ENCODE measurements at regions not wholly inside any gene's neighbourhood (a gene's known extent, or its start where the extent isn't known, plus 50 kb on each side); places are given as distances from the start of the nearest gene placed in this dataset.

DNA sequence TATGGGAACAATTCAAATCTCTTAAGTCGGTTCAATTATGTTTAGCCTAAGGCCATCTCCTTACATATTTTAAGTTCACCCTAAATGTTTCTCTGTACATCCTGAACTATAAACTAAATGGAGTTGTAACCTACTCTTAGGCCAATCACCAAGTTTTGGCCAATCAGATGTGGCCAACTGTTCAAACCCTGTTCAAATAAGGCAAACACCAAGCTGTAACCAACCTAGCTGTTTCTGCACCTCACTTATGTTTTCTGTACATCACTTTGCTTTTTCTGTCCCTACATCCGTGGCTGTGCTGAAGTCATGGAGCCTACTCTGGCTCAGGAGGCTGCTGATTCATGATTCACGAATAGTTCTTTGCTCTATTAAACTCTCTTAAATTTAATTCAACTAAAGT, 165.3 kb downstream of the GASK1B start:
- H3K36me3 ChIP-seq (replicated peaks; ENCODE audit: control insufficient read depth, insufficient read depth, low read length) = no peaks in the 10 kb centered on the region

GRCh38 chr4:158006990-158007389, 165.8 kb downstream of the GASK1B start:
- H3K4me3 ChIP-seq (ENCODE audit: insufficient read depth, low read depth, low read length) = no peak overlapping the region
- H3K27me3 ChIP-seq (ENCODE audit: control insufficient read depth, insufficient read depth, low read length) = no peaks in the 10 kb centered on the region
- no peak for DNase-seq
- no peaks in the 10 kb centered on the region for H3K36me3 ChIP-seq (replicated peaks; ENCODE audit: control insufficient read depth, insufficient read depth, low read length)

More for the DNA sequence above, 165.3 kb downstream of the GASK1B start:
- Histone ChIP-seq H3K27me3 (ENCODE audit: control insufficient read depth, insufficient read depth, low read length) (no peaks in the 10 kb centered on the region), H3K4me3 (ENCODE audit: insufficient read depth, low read depth, low read length) (no peak overlapping the region)
- DNase-seq = no peak

DNA sequence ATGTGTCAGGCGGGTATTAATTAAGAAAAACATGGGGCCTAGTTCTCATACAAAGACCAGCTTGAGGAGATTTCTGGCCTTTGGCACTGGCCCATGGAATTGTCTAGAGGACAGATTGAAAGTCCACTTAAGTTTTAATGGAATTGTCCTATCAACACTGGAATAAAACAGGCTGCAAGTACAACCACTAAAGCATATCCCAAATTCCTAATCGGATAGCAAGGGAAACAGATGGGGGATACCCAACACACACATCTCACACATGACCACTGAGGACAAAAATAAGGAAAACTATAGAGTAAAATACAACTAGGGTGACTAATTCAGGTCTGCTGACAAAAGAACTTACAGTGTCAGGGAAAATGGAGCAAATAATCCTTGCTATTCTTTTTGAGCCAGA, 167.8 kb downstream of the GASK1B start:
- H3K27me3 ChIP-seq (ENCODE audit: control insufficient read depth, insufficient read depth, low read length) = no peaks in the 10 kb centered on the region
- no peaks in the 10 kb centered on the region for H3K36me3 ChIP-seq (replicated peaks; ENCODE audit: control insufficient read depth, insufficient read depth, low read length)
- DNase-seq = no peak
- no peak overlapping the region for H3K4me3 ChIP-seq (ENCODE audit: insufficient read depth, low read depth, low read length)

DNA sequence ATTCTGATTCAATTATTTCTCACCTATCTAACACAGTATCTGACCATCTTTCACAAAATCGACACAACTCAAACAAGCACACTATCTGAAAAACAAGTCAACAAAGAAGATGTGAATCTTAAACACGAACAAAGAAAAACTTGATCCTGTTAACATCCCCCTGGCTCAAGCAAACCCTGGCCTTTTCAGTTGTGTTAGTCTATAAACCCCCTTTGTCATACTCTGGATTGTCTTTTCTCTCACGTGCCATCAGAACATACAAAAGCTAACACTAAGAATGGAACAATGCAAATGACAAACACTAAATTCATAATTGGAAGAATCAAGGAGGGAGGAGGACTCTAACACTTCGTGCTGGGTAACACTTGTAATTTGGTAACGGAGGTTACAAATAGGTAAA, 168.7 kb downstream of the GASK1B start:
- Histone ChIP-seq H3K27me3 (ENCODE audit: control insufficient read depth, insufficient read depth, low read length) (no peaks in the 10 kb centered on the region), H3K4me3 (ENCODE audit: insufficient read depth, low read depth, low read length) (no peak overlapping the region), H3K36me3 (replicated peaks; ENCODE audit: control insufficient read depth, insufficient read depth, low read length) (no peaks in the 10 kb centered on the region)
- no peak for DNase-seq

GRCh38 chr4:158003212-158003611, 169.6 kb downstream of the GASK1B start:
- Histone ChIP-seq H3K27me3 (ENCODE audit: control insufficient read depth, insufficient read depth, low read length) (no peaks in the 10 kb centered on the region), H3K4me3 (ENCODE audit: insufficient read depth, low read depth, low read length) (no peak overlapping the region), H3K36me3 (replicated peaks; ENCODE audit: control insufficient read depth, insufficient read depth, low read length) (no peaks in the 10 kb centered on the region)
- no peak for DNase-seq

DNA sequence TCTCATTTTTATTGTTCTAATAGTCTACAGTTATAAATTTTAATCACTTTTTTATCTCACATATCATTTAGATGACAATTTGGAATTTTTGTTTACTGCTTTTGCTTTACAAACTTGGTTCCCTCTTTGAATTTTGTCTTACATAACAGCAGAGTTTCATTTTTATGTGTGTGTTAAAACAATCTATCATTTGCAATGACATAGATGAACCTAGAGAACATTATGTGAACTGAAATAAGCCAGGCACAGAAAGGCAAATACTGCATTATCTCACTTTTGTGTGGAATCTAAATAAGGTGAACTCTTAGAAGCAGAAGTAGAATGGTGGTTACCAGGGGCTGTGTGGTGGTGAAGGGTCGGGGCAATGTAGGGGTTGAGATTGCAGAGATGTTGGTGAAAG, 170.7 kb downstream of the GASK1B start:
- Histone ChIP-seq H3K27me3 (ENCODE audit: control insufficient read depth, insufficient read depth, low read length) (no peaks in the 10 kb centered on the region), H3K4me3 (ENCODE audit: insufficient read depth, low read depth, low read length) (no peak overlapping the region), H3K36me3 (replicated peaks; ENCODE audit: control insufficient read depth, insufficient read depth, low read length) (no peaks in the 10 kb centered on the region)
- no peak for DNase-seq

DNA sequence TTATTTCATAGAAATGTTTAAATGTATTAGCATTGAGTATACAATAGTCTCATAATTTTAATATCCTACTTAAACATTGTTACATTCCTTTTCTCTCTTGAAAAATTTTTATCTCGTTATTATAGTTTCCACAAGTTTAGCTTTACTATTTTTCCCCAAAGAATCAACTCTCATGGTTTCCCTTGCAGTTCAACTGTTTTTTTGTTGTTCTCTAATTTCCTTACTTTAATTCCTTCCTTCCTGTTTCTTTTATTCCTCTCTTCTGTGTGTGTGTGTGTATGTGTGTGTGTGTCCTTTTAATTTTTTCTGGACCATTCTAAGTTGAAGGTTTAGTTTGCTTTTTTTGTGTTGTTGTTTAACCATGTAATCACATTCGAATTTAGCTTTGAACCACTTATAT, 171.1 kb downstream of the GASK1B start:
- H3K4me3 ChIP-seq (ENCODE audit: insufficient read depth, low read depth, low read length) = no peak overlapping the region
- no peak for DNase-seq

DNA sequence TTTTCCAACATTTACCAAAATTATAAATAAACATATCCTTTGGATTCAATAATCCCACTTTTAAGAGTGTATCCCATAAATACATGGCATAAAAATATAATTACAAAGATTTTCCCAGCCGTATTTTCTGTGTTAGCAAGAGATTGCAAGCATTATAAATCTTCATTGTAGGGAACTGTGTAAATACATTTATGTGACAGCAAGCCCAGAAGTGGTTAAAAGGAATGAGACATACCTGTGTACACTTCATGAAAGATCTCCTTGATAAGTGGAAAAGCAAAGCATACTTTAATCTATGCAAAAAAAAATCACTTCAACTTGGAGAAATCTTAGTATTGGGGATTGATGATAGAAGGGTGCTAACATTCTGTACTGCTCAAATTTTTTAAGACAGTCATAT, 173.1 kb downstream of the GASK1B start:
- Histone ChIP-seq H3K4me3 (ENCODE audit: insufficient read depth, low read depth, low read length) (no peak overlapping the region), H3K27me3 (ENCODE audit: control insufficient read depth, insufficient read depth, low read length) (no peaks in the 10 kb centered on the region), H3K36me3 (replicated peaks; ENCODE audit: control insufficient read depth, insufficient read depth, low read length) (no peaks in the 10 kb centered on the region)
- no peak for DNase-seq

More for the DNA sequence above, 171.1 kb downstream of the GASK1B start:
- no peaks in the 10 kb centered on the region for H3K27me3 ChIP-seq (ENCODE audit: control insufficient read depth, insufficient read depth, low read length)
- H3K36me3 ChIP-seq (replicated peaks; ENCODE audit: control insufficient read depth, insufficient read depth, low read length) = no peaks in the 10 kb centered on the region

- no peak overlapping the region for H3K4me3 ChIP-seq (ENCODE audit: insufficient read depth, low read depth, low read length)
- DNase-seq = no peak
These were observed 175.5 kb downstream of the GASK1B start for GRCh38 chr4:157997296-157997695.

GRCh38 chr4:157996061-157997028, 176.5 kb downstream of the GASK1B start:
- no peaks in the 10 kb centered on the region for H3K36me3 ChIP-seq (replicated peaks; ENCODE audit: control insufficient read depth, insufficient read depth, low read length)
- DNase-seq = no peak
- H3K4me3 ChIP-seq (ENCODE audit: insufficient read depth, low read depth, low read length) = no peak overlapping the region
- no peaks in the 10 kb centered on the region for H3K27me3 ChIP-seq (ENCODE audit: control insufficient read depth, insufficient read depth, low read length)

More at GRCh38 chr4:157997296-157997695, 175.5 kb downstream of the GASK1B start:
- Histone ChIP-seq H3K36me3 (replicated peaks; ENCODE audit: control insufficient read depth, insufficient read depth, low read length) (no peaks in the 10 kb centered on the region), H3K27me3 (ENCODE audit: control insufficient read depth, insufficient read depth, low read length) (no peaks in the 10 kb centered on the region)

GRCh38 chr4:157994863-157995262, 178.0 kb downstream of the GASK1B start:
- Histone ChIP-seq H3K4me3 (ENCODE audit: insufficient read depth, low read depth, low read length) (no peak overlapping the region), H3K36me3 (replicated peaks; ENCODE audit: control insufficient read depth, insufficient read depth, low read length) (no peaks in the 10 kb centered on the region), H3K27me3 (ENCODE audit: control insufficient read depth, insufficient read depth, low read length) (no peaks in the 10 kb centered on the region)
- DNase-seq = no peak

- H3K36me3 ChIP-seq (replicated peaks; ENCODE audit: control insufficient read depth, insufficient read depth, low read length) = no peaks in the 10 kb centered on the region
- no peaks in the 10 kb centered on the region for H3K27me3 ChIP-seq (ENCODE audit: control insufficient read depth, insufficient read depth, low read length)
- DNase-seq = no peak
- H3K4me3 ChIP-seq (ENCODE audit: insufficient read depth, low read depth, low read length) = no peak overlapping the region
These were observed 179.6 kb downstream of the GASK1B start for GRCh38 chr4:157992948-157993839.

DNA sequence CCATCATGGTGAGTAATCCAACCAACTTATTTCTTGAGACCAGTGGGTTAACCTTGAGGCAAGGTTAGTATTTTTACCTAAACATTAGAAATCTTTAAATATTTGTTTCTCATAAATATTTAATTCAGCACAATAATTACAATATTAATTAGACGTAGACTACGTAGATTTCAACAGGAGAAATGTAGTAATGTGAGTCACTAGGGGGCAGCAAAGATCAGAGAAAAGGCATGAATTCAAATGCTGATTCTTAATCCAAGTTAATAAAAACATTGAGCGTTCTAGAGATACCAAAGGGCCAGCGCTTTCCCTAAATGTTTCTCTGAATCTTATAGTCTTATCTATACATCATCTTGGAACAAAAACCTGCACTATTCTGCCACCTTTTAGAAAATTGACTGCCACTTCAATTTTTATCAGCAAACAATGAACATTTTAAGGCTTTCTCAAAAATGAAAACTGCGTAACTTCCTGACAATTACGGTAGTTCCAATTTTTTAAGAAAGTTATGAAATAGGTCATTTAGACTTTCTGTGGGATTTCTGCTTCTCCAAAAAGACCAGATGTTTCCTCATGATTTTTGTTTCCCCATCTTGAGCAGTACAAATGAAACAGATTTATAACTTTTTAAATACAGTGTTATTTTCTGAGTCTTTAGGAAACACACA, 180.7 kb downstream of the GASK1B start:
- H3K36me3 ChIP-seq (replicated peaks; ENCODE audit: control insufficient read depth, insufficient read depth, low read length) = no peaks in the 10 kb centered on the region
- H3K27me3 ChIP-seq (ENCODE audit: control insufficient read depth, insufficient read depth, low read length) = no peaks in the 10 kb centered on the region
- no peak overlapping the region for H3K4me3 ChIP-seq (ENCODE audit: insufficient read depth, low read depth, low read length)
- DNase-seq = peak; percentile 9

- DNase-seq = no peak
- Histone ChIP-seq H3K4me3 (ENCODE audit: insufficient read depth, low read depth, low read length) (no peak overlapping the region), H3K36me3 (replicated peaks; ENCODE audit: control insufficient read depth, insufficient read depth, low read length) (no peaks in the 10 kb centered on the region), H3K27me3 (ENCODE audit: control insufficient read depth, insufficient read depth, low read length) (no peaks in the 10 kb centered on the region)
These were observed 184.2 kb downstream of the GASK1B start for GRCh38 chr4:157988641-157989040.

Data from H7 (cell line).